ENCODE measurements at regions not wholly inside any gene's neighbourhood (a gene's known extent, or its start where the extent isn't known, plus 50 kb on each side); places are given as distances from the start of the nearest gene placed in this dataset.

DNA sequence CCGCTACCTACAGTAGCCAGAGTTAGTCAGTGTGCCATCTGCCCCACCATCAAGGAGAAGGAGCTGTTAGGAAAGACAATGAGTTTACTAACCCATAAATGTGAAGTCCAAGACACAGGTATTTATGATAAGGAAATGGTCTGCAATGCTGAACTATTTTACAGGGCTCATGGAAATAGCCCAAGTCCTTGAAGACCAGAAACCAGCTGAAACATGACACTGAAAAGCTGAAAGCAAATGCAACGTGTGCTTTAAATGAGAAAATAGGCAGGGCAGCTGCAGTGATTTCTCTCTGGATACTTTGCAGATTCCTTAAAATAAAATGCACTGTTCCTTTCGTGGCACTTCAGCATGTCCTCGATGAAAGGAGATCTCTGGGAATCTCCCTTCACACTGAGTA, 256.4 kb upstream of the TCF4 start:
- no peak for TF ChIP-seq POLR2A (IDR thresholded peaks at IDR 0.05)
- TF ChIP-seq, protein P1, sequence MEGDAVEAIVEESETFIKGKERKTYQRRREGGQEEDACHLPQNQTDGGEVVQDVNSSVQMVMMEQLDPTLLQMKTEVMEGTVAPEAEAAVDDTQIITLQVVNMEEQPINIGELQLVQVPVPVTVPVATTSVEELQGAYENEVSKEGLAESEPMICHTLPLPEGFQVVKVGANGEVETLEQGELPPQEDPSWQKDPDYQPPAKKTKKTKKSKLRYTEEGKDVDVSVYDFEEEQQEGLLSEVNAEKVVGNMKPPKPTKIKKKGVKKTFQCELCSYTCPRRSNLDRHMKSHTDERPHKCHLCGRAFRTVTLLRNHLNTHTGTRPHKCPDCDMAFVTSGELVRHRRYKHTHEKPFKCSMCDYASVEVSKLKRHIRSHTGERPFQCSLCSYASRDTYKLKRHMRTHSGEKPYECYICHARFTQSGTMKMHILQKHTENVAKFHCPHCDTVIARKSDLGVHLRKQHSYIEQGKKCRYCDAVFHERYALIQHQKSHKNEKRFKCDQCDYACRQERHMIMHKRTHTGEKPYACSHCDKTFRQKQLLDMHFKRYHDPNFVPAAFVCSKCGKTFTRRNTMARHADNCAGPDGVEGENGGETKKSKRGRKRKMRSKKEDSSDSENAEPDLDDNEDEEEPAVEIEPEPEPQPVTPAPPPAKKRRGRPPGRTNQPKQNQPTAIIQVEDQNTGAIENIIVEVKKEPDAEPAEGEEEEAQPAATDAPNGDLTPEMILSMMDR (IDR thresholded peaks at IDR 0.05), result no peak
